ENCODE measurements at regions not wholly inside any gene's neighbourhood (a gene's known extent, or its start where the extent isn't known, plus 50 kb on each side); places are given as distances from the start of the nearest gene placed in this dataset.

- intact Hi-C loops (cut with DNase I) = no loop called here
- Histone ChIP-seq H3K36me3 (no peaks in the 10 kb centered on the region), H3K9me3 (no peaks in the 10 kb centered on the region), H3K27ac (no peak overlapping the region), H3K4me1 (no peaks in the 10 kb centered on the region), H3K27me3 (no peaks in the 10 kb centered on the region), H3K4me3 (no peak overlapping the region)
- ATAC-seq (no peak), DNase-seq (no peak)
- TF ChIP-seq CTCF (IDR thresholded peaks at IDR 0.05) = no peak
Measured at GRCh38 chr13:109418111-109418510, 368.3 kb downstream of the IRS2 start.

GRCh38 chr13:109416001-109416400 is 370.4 kb downstream of the IRS2 start:
- TF ChIP-seq CTCF (IDR thresholded peaks at IDR 0.05) = no peak
- no peak for ATAC-seq
- Histone ChIP-seq H3K27ac (no peak overlapping the region), H3K36me3 (no peaks in the 10 kb centered on the region), H3K9me3 (no peaks in the 10 kb centered on the region), H3K4me1 (no peaks in the 10 kb centered on the region), H3K4me3 (no peak overlapping the region), H3K27me3 (no peaks in the 10 kb centered on the region)
- no peak for DNase-seq
- intact Hi-C loops (cut with DNase I) = no loop called here

GRCh38 chr13:109415057-109415456 is 371.3 kb downstream of the IRS2 start:
- TF ChIP-seq CTCF (IDR thresholded peaks at IDR 0.05) = no peak
- Histone ChIP-seq H3K36me3 (no peaks in the 10 kb centered on the region), H3K27me3 (no peaks in the 10 kb centered on the region), H3K27ac (no peak overlapping the region), H3K4me1 (no peaks in the 10 kb centered on the region), H3K4me3 (no peak overlapping the region), H3K9me3 (no peaks in the 10 kb centered on the region)
- intact Hi-C loops (cut with DNase I) = no loop called here
- DNase-seq (no peak), ATAC-seq (no peak)

- no peaks in the 10 kb centered on the region for H3K36me3 ChIP-seq
Measured at GRCh38 chr13:109412283-109412901, 374.0 kb downstream of the IRS2 start.

GRCh38 chr13:109410868-109411267 is 375.5 kb downstream of the IRS2 start:
- no peaks in the 10 kb centered on the region for H3K4me1 ChIP-seq
- no peak for DNase-seq
- H3K27me3 ChIP-seq = no peaks in the 10 kb centered on the region
- no peak overlapping the region for H3K27ac ChIP-seq
- no peak overlapping the region for H3K4me3 ChIP-seq
- no peaks in the 10 kb centered on the region for H3K9me3 ChIP-seq
- ATAC-seq = no peak
- TF ChIP-seq CTCF (IDR thresholded peaks at IDR 0.05) = no peak
- intact Hi-C loops (cut with DNase I) = no loop called here
- no peaks in the 10 kb centered on the region for H3K36me3 ChIP-seq

More at GRCh38 chr13:109412283-109412901, 374.0 kb downstream of the IRS2 start:
- DNase-seq (no peak), ATAC-seq (peak; percentile 78)
- Histone ChIP-seq H3K27me3 (no peaks in the 10 kb centered on the region), H3K4me3 (no peak overlapping the region), H3K9me3 (no peaks in the 10 kb centered on the region), H3K27ac (no peak overlapping the region), H3K4me1 (no peaks in the 10 kb centered on the region)
- intact Hi-C loops (cut with DNase I) = no loop called here
- TF ChIP-seq CTCF (IDR thresholded peaks at IDR 0.05) = no peak

Measured in upper lobe of right lung (tissue), 1 donor.